ENCODE measurements at regions not wholly inside any gene's neighbourhood (a gene's known extent, or its start where the extent isn't known, plus 50 kb on each side); places are given as distances from the start of the nearest gene placed in this dataset.

GRCh38 chr18:64699081-64699480 lies 550.2 kb upstream of the LINC00305 start:
- Histone ChIP-seq H3K9me2 (replicated peaks; ENCODE audit: insufficient read depth) (no peaks in the 10 kb centered on the region), H3K4me3 (no peak overlapping the region), H3K27me3 (no peaks in the 10 kb centered on the region), H2AFZ (no peak overlapping the region), H3K9me3 (ENCODE audit: low read depth) (no peaks in the 10 kb centered on the region), H3K4me1 (ENCODE audit: insufficient read depth) (no peaks in the 10 kb centered on the region), H3K36me3 (replicated peaks; ENCODE audit: insufficient read depth, low read depth) (no peaks in the 10 kb centered on the region), H3K4me2 (no peak overlapping the region), H3K79me2 (no peaks in the 10 kb centered on the region), H3K27ac (no peak overlapping the region), H4K20me1 (ENCODE audit: insufficient read depth, poor library complexity, severe bottlenecking) (no peaks in the 10 kb centered on the region)
- no peak for TF ChIP-seq EZH2 (IDR thresholded peaks at IDR 0.05; ENCODE audit: borderline replicate concordance)
- no peak for TF ChIP-seq EZH2phosphoT487 (IDR thresholded peaks at IDR 0.05; ENCODE audit: low read depth, severe bottlenecking, unreplicated experiment)
- TF ChIP-seq, protein P1, sequence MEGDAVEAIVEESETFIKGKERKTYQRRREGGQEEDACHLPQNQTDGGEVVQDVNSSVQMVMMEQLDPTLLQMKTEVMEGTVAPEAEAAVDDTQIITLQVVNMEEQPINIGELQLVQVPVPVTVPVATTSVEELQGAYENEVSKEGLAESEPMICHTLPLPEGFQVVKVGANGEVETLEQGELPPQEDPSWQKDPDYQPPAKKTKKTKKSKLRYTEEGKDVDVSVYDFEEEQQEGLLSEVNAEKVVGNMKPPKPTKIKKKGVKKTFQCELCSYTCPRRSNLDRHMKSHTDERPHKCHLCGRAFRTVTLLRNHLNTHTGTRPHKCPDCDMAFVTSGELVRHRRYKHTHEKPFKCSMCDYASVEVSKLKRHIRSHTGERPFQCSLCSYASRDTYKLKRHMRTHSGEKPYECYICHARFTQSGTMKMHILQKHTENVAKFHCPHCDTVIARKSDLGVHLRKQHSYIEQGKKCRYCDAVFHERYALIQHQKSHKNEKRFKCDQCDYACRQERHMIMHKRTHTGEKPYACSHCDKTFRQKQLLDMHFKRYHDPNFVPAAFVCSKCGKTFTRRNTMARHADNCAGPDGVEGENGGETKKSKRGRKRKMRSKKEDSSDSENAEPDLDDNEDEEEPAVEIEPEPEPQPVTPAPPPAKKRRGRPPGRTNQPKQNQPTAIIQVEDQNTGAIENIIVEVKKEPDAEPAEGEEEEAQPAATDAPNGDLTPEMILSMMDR (IDR thresholded peaks at IDR 0.05; ENCODE audit: poor library complexity), result no peak
- WGBS (ENCODE audit: low lambda C conversion rate, missing lambda C conversion rate), result 85% methylated on average over 2 of the region's 2 CpGs
- no peak for DNase-seq (ENCODE audit: low spot score)

GRCh38 chr18:64695851-64696553 lies 547.1 kb upstream of the LINC00305 start:
- Histone ChIP-seq H3K27me3 (no peaks in the 10 kb centered on the region), H3K27ac (no peak overlapping the region), H3K9me3 (ENCODE audit: low read depth) (no peaks in the 10 kb centered on the region), H3K9me2 (replicated peaks; ENCODE audit: insufficient read depth) (no peaks in the 10 kb centered on the region), H4K20me1 (ENCODE audit: insufficient read depth, poor library complexity, severe bottlenecking) (no peaks in the 10 kb centered on the region), H3K4me2 (no peak overlapping the region), H3K79me2 (no peaks in the 10 kb centered on the region), H3K4me1 (ENCODE audit: insufficient read depth) (no peaks in the 10 kb centered on the region), H3K36me3 (replicated peaks; ENCODE audit: insufficient read depth, low read depth) (no peaks in the 10 kb centered on the region), H2AFZ (no peak overlapping the region), H3K4me3 (no peak overlapping the region)
- TF ChIP-seq EZH2phosphoT487 (IDR thresholded peaks at IDR 0.05; ENCODE audit: low read depth, severe bottlenecking, unreplicated experiment) (no peak), EZH2 (IDR thresholded peaks at IDR 0.05; ENCODE audit: borderline replicate concordance) (no peak)
- TF ChIP-seq, protein P1 (IDR thresholded peaks at IDR 0.05; ENCODE audit: poor library complexity), result no peak
- WGBS (ENCODE audit: low lambda C conversion rate, missing lambda C conversion rate), result 83% methylated on average over 9 of the region's 9 CpGs
- DNase-seq (ENCODE audit: low spot score), result no peak

GRCh38 chr18:64693766-64694165 lies 544.9 kb upstream of the LINC00305 start:
- H4K20me1 ChIP-seq (ENCODE audit: insufficient read depth, poor library complexity, severe bottlenecking), result no peaks in the 10 kb centered on the region
- H2AFZ ChIP-seq, result no peak overlapping the region
- H3K9me2 ChIP-seq (replicated peaks; ENCODE audit: insufficient read depth), result no peaks in the 10 kb centered on the region
- TF ChIP-seq EZH2 (IDR thresholded peaks at IDR 0.05; ENCODE audit: borderline replicate concordance), result no peak
- TF ChIP-seq, protein P1 (IDR thresholded peaks at IDR 0.05; ENCODE audit: poor library complexity), result no peak
- TF ChIP-seq EZH2phosphoT487 (IDR thresholded peaks at IDR 0.05; ENCODE audit: low read depth, severe bottlenecking, unreplicated experiment), result no peak
- H3K4me2 ChIP-seq, result no peak overlapping the region
- H3K79me2 ChIP-seq, result no peaks in the 10 kb centered on the region
- H3K9me3 ChIP-seq (ENCODE audit: low read depth), result no peaks in the 10 kb centered on the region
- H3K36me3 ChIP-seq (replicated peaks; ENCODE audit: insufficient read depth, low read depth), result no peaks in the 10 kb centered on the region
- H3K27ac ChIP-seq, result no peak overlapping the region
- DNase-seq (ENCODE audit: low spot score), result no peak
- 76% methylated on average over 4 of the region's 4 CpGs for WGBS (ENCODE audit: low lambda C conversion rate, missing lambda C conversion rate)
- no peaks in the 10 kb centered on the region for H3K27me3 ChIP-seq
- H3K4me1 ChIP-seq (ENCODE audit: insufficient read depth), result no peaks in the 10 kb centered on the region
- H3K4me3 ChIP-seq, result no peak overlapping the region

Measured in hepatocyte (in vitro differentiated cells).